ENCODE measurements at regions not wholly inside any gene's neighbourhood (a gene's known extent, or its start where the extent isn't known, plus 50 kb on each side); places are given as distances from the start of the nearest gene placed in this dataset.

DNA sequence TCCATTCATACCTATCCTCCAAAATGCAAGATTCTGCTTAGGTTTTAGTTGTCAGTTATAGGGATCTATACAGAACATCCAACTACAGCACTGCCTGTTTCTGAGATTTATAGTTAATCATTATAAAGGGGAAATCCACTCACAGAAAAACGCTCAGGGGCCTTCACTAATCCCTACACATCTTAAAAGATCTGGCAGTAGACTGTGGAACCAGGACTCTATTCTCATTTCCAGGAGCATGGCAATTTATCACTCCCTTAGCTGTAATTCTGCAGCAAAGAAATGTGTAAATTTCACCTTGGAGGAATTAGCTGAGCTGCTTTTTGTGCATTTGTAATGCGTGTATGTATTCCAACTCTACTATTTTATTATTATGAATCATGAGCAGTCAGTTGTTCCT is 1128.1 kb upstream of the PRR20A start:
- TF ChIP-seq CTCF (IDR thresholded peaks at IDR 0.05; ENCODE audit: low read depth, low read length), result no peak
- H3K27me3 ChIP-seq, result no peaks in the 10 kb centered on the region
- no peaks in the 10 kb centered on the region for H3K36me3 ChIP-seq
- no peak overlapping the region for H3K4me3 ChIP-seq (ENCODE audit: low read depth, low read length)
- H3K4me1 ChIP-seq, result no peaks in the 10 kb centered on the region
- H3K9me3 ChIP-seq, result no peaks in the 10 kb centered on the region
- no peak for DNase-seq

DNA sequence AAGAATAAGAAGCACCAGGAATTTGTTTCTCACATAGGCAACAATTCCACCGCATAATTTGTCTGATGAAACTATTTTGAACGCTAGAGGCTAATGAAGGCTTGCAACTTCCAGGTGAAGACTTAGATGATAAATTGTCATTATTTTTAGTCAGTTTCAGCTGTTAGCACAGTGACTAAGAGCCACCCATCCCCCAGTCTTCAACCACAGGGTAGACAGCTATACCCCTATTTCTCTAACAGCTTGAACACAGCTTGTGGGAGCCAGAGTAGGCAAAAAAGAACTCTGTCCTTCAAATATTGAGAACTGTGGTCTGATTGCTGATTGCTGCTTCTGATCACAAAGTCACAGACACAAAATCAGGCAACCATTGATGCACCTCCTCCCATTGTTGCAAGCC is 1124.8 kb upstream of the PRR20A start:
- no peak for TF ChIP-seq CTCF (IDR thresholded peaks at IDR 0.05; ENCODE audit: low read depth, low read length)
- DNase-seq, result peak; percentile 59
- Histone ChIP-seq H3K36me3 (no peaks in the 10 kb centered on the region), H3K27me3 (no peaks in the 10 kb centered on the region), H3K9me3 (no peaks in the 10 kb centered on the region), H3K4me3 (ENCODE audit: low read depth, low read length) (no peak overlapping the region), H3K4me1 (no peaks in the 10 kb centered on the region)

- Histone ChIP-seq H3K27me3 (no peaks in the 10 kb centered on the region), H3K9me3 (no peaks in the 10 kb centered on the region), H3K4me1 (no peaks in the 10 kb centered on the region), H3K36me3 (no peaks in the 10 kb centered on the region), H3K4me3 (ENCODE audit: low read depth, low read length) (no peak overlapping the region)
- DNase-seq, result no peak
- TF ChIP-seq CTCF (IDR thresholded peaks at IDR 0.05; ENCODE audit: low read depth, low read length), result no peak
These were observed 1121.1 kb upstream of the PRR20A start for GRCh38 chr13:56019606-56020005.

- TF ChIP-seq CTCF (IDR thresholded peaks at IDR 0.05; ENCODE audit: low read depth, low read length), result no peak
- Histone ChIP-seq H3K4me3 (ENCODE audit: low read depth, low read length) (no peak overlapping the region), H3K9me3 (no peaks in the 10 kb centered on the region), H3K4me1 (no peaks in the 10 kb centered on the region), H3K27me3 (no peaks in the 10 kb centered on the region), H3K36me3 (no peaks in the 10 kb centered on the region)
- no peak for DNase-seq
These were observed 1120.3 kb upstream of the PRR20A start for GRCh38 chr13:56020425-56020824.

DNA sequence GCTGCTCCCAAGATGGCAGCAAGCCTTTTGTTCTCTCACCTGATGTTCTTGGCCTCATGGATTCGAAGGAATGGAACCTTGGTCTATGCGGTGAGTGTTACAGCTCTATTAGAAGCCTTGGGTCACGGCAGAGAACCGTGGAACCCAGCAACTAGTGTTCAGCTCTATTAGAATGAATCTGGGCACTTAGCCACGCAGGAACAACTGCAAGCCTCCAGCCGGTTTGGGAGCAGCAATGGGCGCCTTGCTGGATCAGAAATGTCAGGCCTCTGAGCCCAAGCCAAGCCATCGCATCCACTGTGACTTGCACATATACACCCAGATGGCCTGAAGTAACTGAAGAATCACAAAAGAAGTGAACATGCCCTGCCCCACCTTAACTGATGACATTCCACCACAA is 1100.7 kb upstream of the PRR20A start:
- Histone ChIP-seq H3K4me3 (ENCODE audit: low read depth, low read length) (no peak overlapping the region), H3K4me1 (no peaks in the 10 kb centered on the region), H3K9me3 (no peaks in the 10 kb centered on the region), H3K36me3 (no peaks in the 10 kb centered on the region), H3K27me3 (no peaks in the 10 kb centered on the region)
- DNase-seq, result no peak
- TF ChIP-seq CTCF (IDR thresholded peaks at IDR 0.05; ENCODE audit: low read depth, low read length), result no peak

- TF ChIP-seq CTCF (IDR thresholded peaks at IDR 0.05; ENCODE audit: low read depth, low read length), result no peak
- H3K4me1 ChIP-seq, result peaks cover 9% of the 10 kb centered on the region; the same call in 1 of the 2 replicates
- H3K4me3 ChIP-seq (ENCODE audit: low read depth, low read length), result no peak overlapping the region
- no peaks in the 10 kb centered on the region for H3K27me3 ChIP-seq
- no peaks in the 10 kb centered on the region for H3K9me3 ChIP-seq
- H3K36me3 ChIP-seq, result no peaks in the 10 kb centered on the region
- no peak for DNase-seq
These were observed 1074.4 kb upstream of the PRR20A start for GRCh38 chr13:56066321-56066720.
